DOHH2 (cell line): ENCODE measurements at regions not wholly inside any gene's neighbourhood (a gene's known extent, or its start where the extent isn't known, plus 50 kb on each side); places are given as distances from the start of the nearest gene placed in this dataset.

Experiments used
- H3F3A ChIP-seq: fragments of 200-600 bp; sonication (generic), shearing (Covaris generic); 2 replicates; pipeline ENCODE4 v1.6.0; 2016; ENCODE audit warnings: antibody characterized with exemption, mild to moderate bottlenecking; ENCODE audit not compliant: control insufficient read depth, insufficient read depth
- H3K27ac ChIP-seq: fragments of 200-600 bp; sonication (generic); 2 replicates; pipeline ENCODE4 v1.5.1; 2014; ENCODE audit warnings: low read depth, mild to moderate bottlenecking, low read length, moderate library complexity
- H3K27me3 ChIP-seq: fragments of 200-600 bp; sonication (generic); 2 replicates; pipeline ENCODE4 v1.6.1; 2014; ENCODE audit warnings: mild to moderate bottlenecking, low read length, mixed read lengths; ENCODE audit not compliant: control insufficient read depth
- H3K36me3 ChIP-seq: fragments of 200-600 bp; sonication (generic); 2 replicates; pipeline ENCODE4 v1.6.1; 2014; ENCODE audit warnings: mild to moderate bottlenecking, low read length, moderate library complexity, mixed read lengths; ENCODE audit not compliant: control insufficient read depth
- H3K4me1 ChIP-seq: fragments of 200-600 bp; sonication (generic); 2 replicates; pipeline ENCODE4 v1.6.1; 2014; ENCODE audit warnings: mild to moderate bottlenecking, low read length, mixed read lengths; ENCODE audit not compliant: control insufficient read depth
- H3K4me2 ChIP-seq: fragments of 200-600 bp; sonication (generic); 2 replicates; pipeline ENCODE4 v1.6.0; 2014; ENCODE audit warnings: mild to moderate bottlenecking, low read length, moderate library complexity
- H3K4me3 ChIP-seq: fragments of 200-600 bp; sonication (generic); 2 replicates; pipeline ENCODE4 v1.5.1; 2014; ENCODE audit warnings: mild to moderate bottlenecking, low read length, mixed read lengths
- H3K79me2 ChIP-seq: fragments of 200-600 bp; sonication (generic); 2 replicates; pipeline ENCODE4 v1.6.1; 2014; ENCODE audit warnings: mild to moderate bottlenecking, low read length, mixed read lengths; ENCODE audit not compliant: control insufficient read depth
- H3K9me2 ChIP-seq: fragments of 200-600 bp; sonication (generic); replicated peaks from 2 replicates; pipeline ENCODE4 v1.6.1; 2014; ENCODE audit warnings: mild to moderate bottlenecking, low read length, mixed read lengths; ENCODE audit not compliant: control insufficient read depth
- H3K9me3 ChIP-seq: fragments of 200-600 bp; sonication (generic); 2 replicates; pipeline ENCODE4 v1.6.1; 2014; ENCODE audit warnings: antibody characterized with exemption, low read length, mixed read lengths; ENCODE audit not compliant: control insufficient read depth, insufficient read depth
- H4K20me1 ChIP-seq: fragments of 200-600 bp; sonication (generic); 2 replicates; pipeline ENCODE4 v1.6.0; 2014; ENCODE audit warnings: low read depth, mild to moderate bottlenecking, antibody characterized with exemption, low read length, moderate library complexity; ENCODE audit not compliant: control insufficient read depth, insufficient read depth
- EZH2phosphoT487 ChIP-seq: fragments of 200-600 bp; sonication (generic); IDR thresholded peaks from 2 replicates; pipeline ENCODE4 v1.6.1; 2017; ENCODE audit warnings: borderline replicate concordance, mild to moderate bottlenecking, antibody characterized with exemption, low read length, moderate library complexity, mixed read lengths
- TF ChIP-seq, protein P1 (sequence below): fragments of 200-600 bp; sonication (generic); IDR thresholded peaks from one replicate; pipeline ENCODE4 v1.5.1; 2014; ENCODE audit warnings: antibody characterized with exemption, mild to moderate bottlenecking, low read depth, low read length; ENCODE audit not compliant: poor library complexity, severe bottlenecking

DNA sequence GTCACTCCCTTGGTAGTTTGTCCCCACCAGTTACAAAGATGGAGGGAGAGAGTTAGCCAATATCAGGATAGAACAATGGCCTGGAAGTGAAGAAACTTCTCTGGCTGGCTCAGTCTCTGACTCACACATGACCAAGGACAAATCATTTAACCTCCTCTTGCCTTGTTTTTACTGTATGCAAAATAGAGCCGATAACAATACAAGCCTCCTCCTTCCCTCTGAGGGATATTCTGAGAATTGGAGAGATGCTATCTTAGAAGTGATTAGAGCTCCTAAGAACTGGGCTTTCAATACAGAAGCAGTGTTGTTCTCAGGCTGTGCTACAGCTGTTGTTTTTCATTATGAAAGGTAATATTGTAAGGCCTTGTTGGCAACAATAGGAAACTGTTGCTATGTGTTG lies 87.7 kb upstream of the EGR2 start:
- no peak overlapping the region for H3K4me3 ChIP-seq
- no peak overlapping the region for H3K27ac ChIP-seq
- TF ChIP-seq, protein P1, sequence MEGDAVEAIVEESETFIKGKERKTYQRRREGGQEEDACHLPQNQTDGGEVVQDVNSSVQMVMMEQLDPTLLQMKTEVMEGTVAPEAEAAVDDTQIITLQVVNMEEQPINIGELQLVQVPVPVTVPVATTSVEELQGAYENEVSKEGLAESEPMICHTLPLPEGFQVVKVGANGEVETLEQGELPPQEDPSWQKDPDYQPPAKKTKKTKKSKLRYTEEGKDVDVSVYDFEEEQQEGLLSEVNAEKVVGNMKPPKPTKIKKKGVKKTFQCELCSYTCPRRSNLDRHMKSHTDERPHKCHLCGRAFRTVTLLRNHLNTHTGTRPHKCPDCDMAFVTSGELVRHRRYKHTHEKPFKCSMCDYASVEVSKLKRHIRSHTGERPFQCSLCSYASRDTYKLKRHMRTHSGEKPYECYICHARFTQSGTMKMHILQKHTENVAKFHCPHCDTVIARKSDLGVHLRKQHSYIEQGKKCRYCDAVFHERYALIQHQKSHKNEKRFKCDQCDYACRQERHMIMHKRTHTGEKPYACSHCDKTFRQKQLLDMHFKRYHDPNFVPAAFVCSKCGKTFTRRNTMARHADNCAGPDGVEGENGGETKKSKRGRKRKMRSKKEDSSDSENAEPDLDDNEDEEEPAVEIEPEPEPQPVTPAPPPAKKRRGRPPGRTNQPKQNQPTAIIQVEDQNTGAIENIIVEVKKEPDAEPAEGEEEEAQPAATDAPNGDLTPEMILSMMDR: no peak
- TF ChIP-seq EZH2phosphoT487: no peak
- peaks cover 29% of the 10 kb centered on the region for H3K4me1 ChIP-seq
- H3K79me2 ChIP-seq: no peaks in the 10 kb centered on the region
- H3K9me2 ChIP-seq: no peaks in the 10 kb centered on the region
- no peaks in the 10 kb centered on the region for H4K20me1 ChIP-seq
- no peaks in the 10 kb centered on the region for H3K27me3 ChIP-seq
- H3K9me3 ChIP-seq: no peaks in the 10 kb centered on the region
- H3F3A ChIP-seq: peaks cover 3% of the 10 kb centered on the region; the same call in 1 of the 2 replicates
- H3K4me2 ChIP-seq: no peak overlapping the region
- no peaks in the 10 kb centered on the region for H3K36me3 ChIP-seq

DNA sequence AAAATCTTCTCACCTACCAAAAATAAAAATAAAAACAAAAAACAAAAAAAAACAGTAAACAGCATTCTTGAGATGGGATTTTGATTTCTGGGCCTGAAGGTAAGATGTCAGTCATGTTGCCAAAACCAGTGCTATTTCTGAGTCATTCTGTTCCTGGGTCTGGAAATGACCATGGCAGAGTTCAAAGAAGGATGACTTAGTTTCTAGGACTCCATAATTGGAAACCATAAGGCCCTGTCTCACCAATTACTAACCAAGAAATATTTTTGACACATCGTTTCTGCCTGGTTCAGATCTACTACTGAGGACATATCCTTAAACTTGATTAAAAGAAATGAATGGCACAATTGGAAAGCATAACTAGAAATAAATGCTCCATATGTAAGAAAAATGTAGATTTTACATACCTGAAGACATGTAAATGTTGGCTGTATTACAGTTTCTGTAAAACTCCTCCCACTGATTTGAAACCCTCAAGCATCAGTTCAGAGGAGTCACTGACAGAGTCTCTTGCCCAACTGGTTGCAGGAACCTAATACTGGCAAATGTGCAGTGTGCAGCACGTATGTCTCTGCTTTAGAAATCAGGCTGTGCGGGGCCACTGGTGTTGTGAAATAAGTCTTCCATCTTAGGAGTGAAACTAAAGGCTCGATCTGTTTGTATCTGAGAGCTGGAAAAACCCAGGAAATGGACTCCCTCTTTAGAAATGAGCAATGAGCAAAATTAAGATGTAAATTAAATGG lies 84.8 kb upstream of the EGR2 start:
- Histone ChIP-seq H3K9me3 (no peaks in the 10 kb centered on the region), H3K79me2 (no peaks in the 10 kb centered on the region), H3K27me3 (no peaks in the 10 kb centered on the region), H3K4me3 (no peak overlapping the region), H3K4me2 (no peak overlapping the region), H4K20me1 (no peaks in the 10 kb centered on the region), H3K9me2 (no peaks in the 10 kb centered on the region), H3F3A (no peaks in the 10 kb centered on the region), H3K27ac (no peak overlapping the region), H3K36me3 (no peaks in the 10 kb centered on the region), H3K4me1 (peaks cover 6% of the 10 kb centered on the region)
- TF ChIP-seq, protein P1: no peak
- TF ChIP-seq EZH2phosphoT487: no peak

DNA sequence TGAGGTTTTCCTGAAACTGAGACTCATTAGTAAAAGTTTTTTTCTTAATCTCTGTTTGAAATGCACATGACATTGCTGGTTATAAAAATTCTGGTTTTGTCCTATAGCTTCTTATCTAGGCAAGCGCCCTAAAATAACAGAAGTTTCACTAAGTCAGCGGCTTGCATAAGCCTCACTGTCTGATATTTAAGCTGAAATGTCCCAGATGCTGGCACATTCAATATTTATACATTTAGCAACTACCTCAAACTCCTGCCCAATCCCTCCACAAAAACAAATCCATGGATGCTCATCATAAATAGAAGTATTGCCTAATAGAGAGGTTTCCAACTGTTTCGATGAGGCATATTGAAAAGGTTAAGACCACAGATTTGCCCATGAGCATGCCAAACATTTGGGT lies 83.1 kb upstream of the EGR2 start:
- TF ChIP-seq, protein P1: no peak
- TF ChIP-seq EZH2phosphoT487: no peak
- H3K4me2 ChIP-seq: no peak overlapping the region
- H3K9me3 ChIP-seq: no peaks in the 10 kb centered on the region
- H3K4me3 ChIP-seq: no peak overlapping the region
- no peaks in the 10 kb centered on the region for H3K79me2 ChIP-seq
- peaks cover 4% of the 10 kb centered on the region; the same call in 1 of the 2 replicates for H3K4me1 ChIP-seq
- no peak overlapping the region for H3K27ac ChIP-seq
- no peaks in the 10 kb centered on the region for H3K27me3 ChIP-seq
- H4K20me1 ChIP-seq: no peaks in the 10 kb centered on the region
- no peaks in the 10 kb centered on the region for H3K9me2 ChIP-seq
- no peaks in the 10 kb centered on the region for H3F3A ChIP-seq
- H3K36me3 ChIP-seq: no peaks in the 10 kb centered on the region
